B cell (primary cell): ENCODE measurements at regions not wholly inside any gene's neighbourhood (a gene's known extent, or its start where the extent isn't known, plus 50 kb on each side); places are given as distances from the start of the nearest gene placed in this dataset.

Source experiments
- ATAC-seq: fragments of 200-7000 bp; cut with Tn5 transposase; one replicate; pipeline ENCODE4 v1.10.0; 2021; ENCODE audit warnings: low read depth, mild to moderate bottlenecking, moderate number of reproducible peaks, moderate library complexity
- CTCF ChIA-PET: fragments of 350-600 bp; sonication (Branson Sonifier 250); formaldehyde crosslinking; loops from one replicate; lab custom pipeline; 2021; ENCODE audit warnings: antibody characterized with exemption, inconsistent platforms; lab: Charles Lee
- POLR2A ChIA-PET: fragments of 350-600 bp; sonication (Branson Sonifier 250); formaldehyde crosslinking; loops from one replicate; lab custom pipeline; 2021; ENCODE audit warnings: antibody characterized with exemption; lab: Charles Lee
- DNase-seq: peaks from one replicate; pipeline ENCODE4 v3.0.0; 2013
- H2AFZ ChIP-seq: 2 replicates; pipeline ENCODE4 v1.6.1; 2012; ENCODE audit warnings: mild to moderate bottlenecking, low read depth, low read length; ENCODE audit not compliant: insufficient read depth, poor library complexity, severe bottlenecking
- H3K27ac ChIP-seq, 2 donors: 1 replicate in 1 of 2; 2 replicates in 1 of 2; pipeline ENCODE4 v1.5.1; 2012 to 2013; ENCODE audit warnings: low read length in 2 of 2, mild to moderate bottlenecking in 2 of 2, moderate library complexity in 1 of 2
- H3K27me3 ChIP-seq, 4 experiments: fragments of 200-600 bp in 1 of 4; sonication (generic) in 1 of 4; replicated peaks in 1 of 4; 1 replicate in 2 of 4; 2 replicates in 2 of 4; pipeline versions ENCODE4 v1.6.1 to v1.7.0; 2013 to 2016; ENCODE audit warnings: low read length in 3 of 4, mild to moderate bottlenecking in 2 of 4, mixed read lengths in 1 of 4, moderate library complexity in 1 of 4; ENCODE audit not compliant: insufficient read depth in 4 of 4, control insufficient read depth in 3 of 4; ENCODE audit errors: control extremely low read depth in 1 of 4
- H3K36me3 ChIP-seq, 2 experiments: replicated peaks in 1 of 2; 1 replicate in 1 of 2; 2 replicates in 1 of 2; pipeline versions ENCODE4 v1.6.1 to v1.7.1; 2013; ENCODE audit warnings: low read length in 1 of 2; ENCODE audit not compliant: insufficient read depth in 2 of 2, control insufficient read depth in 1 of 2; ENCODE audit errors: control extremely low read depth in 1 of 2, extremely low read depth in 1 of 2
- H3K4me1 ChIP-seq, 2 donors: fragments of 200-600 bp in 1 of 2; sonication (generic) in 1 of 2; 1 replicate in 1 of 2; 2 replicates in 1 of 2; pipeline versions ENCODE4 v1.5.1 to v1.6.1; 2013 to 2017; ENCODE audit warnings: low read length in 2 of 2; ENCODE audit not compliant: control insufficient read depth in 2 of 2, insufficient read depth in 2 of 2
- H3K4me2 ChIP-seq: replicated peaks from 2 replicates; pipeline ENCODE3; 2012; ENCODE audit warnings: mild to moderate bottlenecking, low read depth, low read length; ENCODE audit not compliant: poor library complexity, severe bottlenecking
- H3K4me3 ChIP-seq, 5 experiments: fragments of 200-600 bp in 1 of 5; sonication (generic) in 1 of 5; 1 replicate in 3 of 5; 2 replicates in 2 of 5; pipeline versions ENCODE4 v1.5.1 to v1.7.0; 2011 to 2016; ENCODE audit warnings: low read length in 4 of 5, mild to moderate bottlenecking in 4 of 5, low read depth in 2 of 5, control low read depth in 1 of 5, moderate library complexity in 1 of 5; ENCODE audit not compliant: insufficient read depth in 1 of 5; ENCODE audit errors: control extremely low read depth in 1 of 5, extremely low read depth in 1 of 5
- H3K79me2 ChIP-seq: fragments of 200-600 bp; sonication (generic); one replicate; pipeline ENCODE4 v1.6.0; 2016; ENCODE audit warnings: low read length; ENCODE audit not compliant: control insufficient read depth, insufficient read depth
- H3K9ac ChIP-seq: fragments of 200-600 bp; sonication (generic); 2 replicates; pipeline ENCODE4 v1.6.1; 2017; ENCODE audit warnings: mild to moderate bottlenecking, low read length, moderate library complexity
- H3K9me3 ChIP-seq, 3 donors: one replicate each; pipeline versions ENCODE4 v1.6.1 to v1.7.1; 2013; ENCODE audit warnings: low read length in 2 of 3; ENCODE audit not compliant: control insufficient read depth in 2 of 3, insufficient read depth in 1 of 3; ENCODE audit errors: control extremely low read depth in 1 of 3
- H4K20me1 ChIP-seq: 2 replicates; pipeline ENCODE4 v1.6.0; 2012; ENCODE audit warnings: mild to moderate bottlenecking, low read length; ENCODE audit not compliant: insufficient read depth, control insufficient read depth, poor library complexity, severe bottlenecking
- H3K27ac Mint-ChIP-seq: one replicate; pipeline ENCODE4 v1.8.0; 2021; ENCODE audit warnings: mixed read lengths
- H3K27me3 Mint-ChIP-seq: one replicate; pipeline ENCODE4 v1.8.0; 2021; ENCODE audit warnings: mixed read lengths
- H3K4me1 Mint-ChIP-seq: one replicate; pipeline ENCODE4 v1.8.0; 2021; ENCODE audit warnings: mixed read lengths
- H3K4me3 Mint-ChIP-seq: one replicate; pipeline ENCODE4 v1.8.0; 2021; ENCODE audit warnings: mixed read lengths
- H3K9me3 Mint-ChIP-seq: one replicate; pipeline ENCODE4 v1.8.0; 2022; ENCODE audit warnings: mixed read lengths; ENCODE audit not compliant: insufficient read depth
- EZH2 ChIP-seq: IDR thresholded peaks from 2 replicates; pipeline ENCODE4 v1.6.1; 2012; ENCODE audit warnings: borderline replicate concordance, low read depth, mild to moderate bottlenecking, moderate library complexity, low read length; ENCODE audit not compliant: insufficient read depth, poor library complexity, severe bottlenecking
- WGBS: methylation state at CpG from one replicate; pipeline ENCODE4 v1.1.5; 2013; ENCODE audit warnings: missing lambda C conversion rate; ENCODE audit not compliant: insufficient coverage; 5-methylcytosine and 5-hydroxymethylcytosine counted together
- intact Hi-C: fragments of 100-400 bp; cut with micrococcal nuclease; formaldehyde crosslinking; loops from one replicate; pipeline ENCODE4 v1.10.0; 2022
- TF ChIP-seq, protein P1 (sequence below): fragments of 200-600 bp; IDR thresholded peaks from one replicate; pipeline ENCODE4 v1.8.0; 2022; ENCODE audit warnings: antibody characterized with exemption, mild to moderate bottlenecking

DNA sequence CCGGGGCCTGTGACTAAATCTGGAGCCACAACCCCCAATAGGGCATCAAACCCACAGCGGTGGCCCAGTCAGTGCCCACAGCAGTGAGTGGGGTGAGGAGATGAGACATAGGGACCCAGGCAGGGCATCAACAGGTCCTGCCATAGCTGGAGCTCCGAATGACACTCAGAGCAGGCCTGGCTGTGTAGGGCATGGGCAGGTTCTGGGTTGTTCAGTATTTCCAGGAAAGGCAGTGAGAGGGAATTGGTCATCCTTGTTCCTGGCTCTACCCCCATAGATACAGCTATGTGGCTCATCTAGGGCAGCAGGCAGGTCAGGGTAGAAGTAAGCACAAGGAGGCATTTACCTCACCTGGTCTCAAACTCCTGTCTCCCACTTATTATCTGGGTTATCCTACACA is 126.6 kb downstream of the BUD13 start:
- Mint-ChIP-seq H3K27ac (no peak overlapping the region), H3K9me3 (no peaks in the 10 kb centered on the region), H3K4me1 (no peaks in the 10 kb centered on the region), H3K4me3 (no peak overlapping the region), H3K27me3 (peaks cover 17% of the 10 kb centered on the region)
- WGBS: 83% methylated on average over 2 of the region's 3 CpGs
- Histone ChIP-seq H3K36me3 (no peaks in the 10 kb centered on the region), H3K79me2 (no peaks in the 10 kb centered on the region), H3K4me2 (no peak overlapping the region), H3K9ac (no peak overlapping the region), H3K4me3 (no peak overlapping the region), H3K4me1 (no peaks in the 10 kb centered on the region), H3K9me3 (peaks cover 0 to 10% (median 0%) of the 10 kb centered on the region in 3 donors), H3K27me3 (peaks cover 0 to 15% (median 0%) of the 10 kb centered on the region in 4 experiments), H4K20me1 (no peaks in the 10 kb centered on the region), H2AFZ (no peak overlapping the region), H3K27ac (no peak overlapping the region)
- TF ChIP-seq, protein P1, sequence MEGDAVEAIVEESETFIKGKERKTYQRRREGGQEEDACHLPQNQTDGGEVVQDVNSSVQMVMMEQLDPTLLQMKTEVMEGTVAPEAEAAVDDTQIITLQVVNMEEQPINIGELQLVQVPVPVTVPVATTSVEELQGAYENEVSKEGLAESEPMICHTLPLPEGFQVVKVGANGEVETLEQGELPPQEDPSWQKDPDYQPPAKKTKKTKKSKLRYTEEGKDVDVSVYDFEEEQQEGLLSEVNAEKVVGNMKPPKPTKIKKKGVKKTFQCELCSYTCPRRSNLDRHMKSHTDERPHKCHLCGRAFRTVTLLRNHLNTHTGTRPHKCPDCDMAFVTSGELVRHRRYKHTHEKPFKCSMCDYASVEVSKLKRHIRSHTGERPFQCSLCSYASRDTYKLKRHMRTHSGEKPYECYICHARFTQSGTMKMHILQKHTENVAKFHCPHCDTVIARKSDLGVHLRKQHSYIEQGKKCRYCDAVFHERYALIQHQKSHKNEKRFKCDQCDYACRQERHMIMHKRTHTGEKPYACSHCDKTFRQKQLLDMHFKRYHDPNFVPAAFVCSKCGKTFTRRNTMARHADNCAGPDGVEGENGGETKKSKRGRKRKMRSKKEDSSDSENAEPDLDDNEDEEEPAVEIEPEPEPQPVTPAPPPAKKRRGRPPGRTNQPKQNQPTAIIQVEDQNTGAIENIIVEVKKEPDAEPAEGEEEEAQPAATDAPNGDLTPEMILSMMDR: no peak
- CTCF ChIA-PET: no interaction called here
- no peak for ATAC-seq
- DNase-seq: no peak
- intact Hi-C loops: no loop called here
- POLR2A ChIA-PET: no interaction called here

DNA sequence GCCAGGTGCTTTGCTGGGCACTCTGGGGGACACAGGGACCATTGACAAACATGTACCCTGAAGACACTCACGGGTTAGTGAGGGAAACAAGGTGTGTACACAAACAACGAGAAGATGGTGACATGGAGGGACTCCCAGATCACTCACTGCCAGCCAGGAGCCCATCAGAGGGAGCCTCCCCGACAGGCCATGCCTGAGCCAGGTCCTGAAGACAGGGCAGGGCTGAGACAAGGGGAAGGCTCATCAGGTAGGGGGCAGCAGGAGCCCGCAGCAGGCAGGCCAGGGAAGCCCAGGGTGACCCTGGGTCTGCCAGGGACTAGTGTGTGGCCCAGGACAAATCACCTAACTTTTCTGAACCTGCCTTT is 127.9 kb downstream of the BUD13 start:
- intact Hi-C loops: no loop called here
- H3K9me3 Mint-ChIP-seq: no peaks in the 10 kb centered on the region
- ChIA-PET CTCF (no interaction called here), POLR2A (no interaction called here)
- no peaks in the 10 kb centered on the region for H3K36me3 ChIP-seq
- H3K27ac ChIP-seq: no peak overlapping the region
- 74% methylated on average over 4 of the region's 4 CpGs for WGBS
- H4K20me1 ChIP-seq: no peaks in the 10 kb centered on the region
- H3K4me3 Mint-ChIP-seq: no peak overlapping the region
- H3K79me2 ChIP-seq: no peaks in the 10 kb centered on the region
- peaks cover 0 to 14% (median 0%) of the 10 kb centered on the region in 3 donors for H3K9me3 ChIP-seq
- peaks cover 0 to 14% (median 0%) of the 10 kb centered on the region in 4 experiments for H3K27me3 ChIP-seq
- no peak overlapping the region for H3K27ac Mint-ChIP-seq
- ATAC-seq (no peak), DNase-seq (no peak)
- TF ChIP-seq, protein P1: no peak
- no peak for TF ChIP-seq EZH2
- H3K9ac ChIP-seq: no peak overlapping the region
- no peak overlapping the region for H2AFZ ChIP-seq
- peaks cover 7% of the 10 kb centered on the region for H3K27me3 Mint-ChIP-seq
- H3K4me3 ChIP-seq: no peak overlapping the region
- H3K4me2 ChIP-seq: no peak overlapping the region
- H3K4me1 Mint-ChIP-seq: no peaks in the 10 kb centered on the region
- no peaks in the 10 kb centered on the region for H3K4me1 ChIP-seq
